Astrocyte (in vitro differentiated cells and primary cell): ENCODE measurements at regions not wholly inside any gene's neighbourhood (a gene's known extent, or its start where the extent isn't known, plus 50 kb on each side); places are given as distances from the start of the nearest gene placed in this dataset.
A peak's percentile ranks its signal among the peaks of the same experiment; 100 is the strongest.

Source experiments
- DNase-seq: peaks from one replicate; pipeline ENCODE4 v3.0.0-alpha.2; 2010; ENCODE audit warnings: low read depth
- FAIRE-seq: peaks from 2 replicates; lab custom pipeline; 2011; peaks lifted over from hg19 to GRCh38; lab: Jason Lieb, UNC
- H2AFZ ChIP-seq: 2 replicates; pipeline ENCODE4 v1.6.0; 2012; ENCODE audit warnings: low read depth, low read length, inconsistent platforms
- H3K27ac ChIP-seq: 2 replicates; pipeline ENCODE4 v1.5.1; 2011; ENCODE audit warnings: low read depth, low read length, inconsistent platforms
- H3K27me3 ChIP-seq: 2 replicates; pipeline ENCODE4 v1.6.0; 2011; ENCODE audit warnings: low read length, inconsistent platforms; ENCODE audit not compliant: insufficient read depth
- H3K36me3 ChIP-seq: 2 replicates; pipeline ENCODE4 v1.5.1; 2011; ENCODE audit warnings: low read length, inconsistent platforms; ENCODE audit not compliant: insufficient read depth
- H3K4me1 ChIP-seq: 2 replicates; pipeline ENCODE4 v1.5.1; 2011; ENCODE audit warnings: low read length, inconsistent platforms; ENCODE audit not compliant: insufficient read depth
- H3K4me2 ChIP-seq: 2 replicates; pipeline ENCODE4 v1.6.0; 2012; ENCODE audit warnings: low read length, inconsistent platforms
- H3K4me3 ChIP-seq: 2 replicates; pipeline ENCODE4 v1.5.1; 2011; ENCODE audit warnings: low read depth, mild to moderate bottlenecking, low read length, inconsistent platforms; ENCODE audit not compliant: insufficient read depth
- H3K79me2 ChIP-seq: 2 replicates; pipeline ENCODE4 v1.6.0; 2012; ENCODE audit warnings: mild to moderate bottlenecking, low read length, inconsistent platforms; ENCODE audit not compliant: insufficient read depth
- H3K9ac ChIP-seq: 2 replicates; pipeline ENCODE4 v1.6.0; 2012; ENCODE audit warnings: mild to moderate bottlenecking, low read length, inconsistent platforms
- H3K9me3 ChIP-seq: 2 replicates; pipeline ENCODE4 v1.5.1; 2012; ENCODE audit warnings: low read depth, mild to moderate bottlenecking, low read length, inconsistent platforms; ENCODE audit not compliant: insufficient read depth
- H4K20me1 ChIP-seq: 2 replicates; pipeline ENCODE4 v1.6.0; 2012; ENCODE audit warnings: low read length, inconsistent platforms; ENCODE audit not compliant: insufficient read depth
- H3K27ac Mint-ChIP-seq: one replicate; pipeline ENCODE4 v1.8.0; 2021; ENCODE audit warnings: mild to moderate bottlenecking, mixed read lengths; ENCODE audit not compliant: unreplicated experiment
- H3K27me3 Mint-ChIP-seq: one replicate; pipeline ENCODE4 v1.8.0; 2021; ENCODE audit warnings: low read depth, mixed read lengths; ENCODE audit not compliant: unreplicated experiment
- H3K36me3 Mint-ChIP-seq: one replicate; pipeline ENCODE4 v1.8.0; 2021; ENCODE audit warnings: low read depth, mixed read lengths; ENCODE audit not compliant: unreplicated experiment
- H3K4me1 Mint-ChIP-seq: one replicate; pipeline ENCODE4 v1.8.0; 2021; ENCODE audit warnings: low read depth, mixed read lengths; ENCODE audit not compliant: unreplicated experiment
- H3K4me3 Mint-ChIP-seq: one replicate; pipeline ENCODE4 v1.8.0; 2021; ENCODE audit warnings: mild to moderate bottlenecking, moderate library complexity, mixed read lengths; ENCODE audit not compliant: unreplicated experiment
- H3K9me3 Mint-ChIP-seq: one replicate; pipeline ENCODE4 v1.8.0; 2021; ENCODE audit warnings: mild to moderate bottlenecking, mixed read lengths; ENCODE audit not compliant: unreplicated experiment
- EZH2 ChIP-seq: IDR thresholded peaks from 2 replicates; pipeline ENCODE4 v1.6.1; 2012; ENCODE audit warnings: mild to moderate bottlenecking, low read length, inconsistent platforms; ENCODE audit not compliant: insufficient read depth
- TF ChIP-seq, protein P1 (sequence below): IDR thresholded peaks from 2 replicates; pipeline ENCODE4 v1.5.1; 2011; ENCODE audit warnings: low read depth, mild to moderate bottlenecking, inconsistent platforms, low read length, moderate library complexity; ENCODE audit not compliant: insufficient read depth

DNA sequence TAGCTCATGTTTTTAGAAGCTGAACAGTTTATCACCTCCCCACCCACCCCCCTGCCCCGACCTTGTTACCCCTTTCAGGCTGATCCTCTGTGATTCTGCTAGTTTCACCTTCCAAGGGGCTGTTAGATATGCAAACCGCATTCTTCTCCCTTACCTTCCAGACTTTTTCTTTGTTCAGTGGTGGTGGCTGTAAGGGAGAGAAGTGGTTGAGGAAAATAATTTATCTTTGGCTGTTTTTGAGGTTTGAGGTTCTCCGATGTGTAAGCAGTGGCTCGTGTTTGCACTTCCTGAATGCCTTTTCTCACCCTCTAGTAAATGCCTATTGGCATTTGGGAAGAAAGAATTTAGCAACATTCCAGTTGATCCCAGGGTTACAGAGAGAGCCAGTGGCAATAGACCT, 69.4 kb upstream of the KCNG1 start:
- no peaks in the 10 kb centered on the region for H3K36me3 ChIP-seq
- H3K4me3 Mint-ChIP-seq, result no peak overlapping the region
- H3K9ac ChIP-seq, result no peak overlapping the region
- no peaks in the 10 kb centered on the region for H3K36me3 Mint-ChIP-seq
- H3K79me2 ChIP-seq, result no peaks in the 10 kb centered on the region
- DNase-seq (peak; percentile 41), FAIRE-seq (no peak)
- no peak overlapping the region for H3K4me3 ChIP-seq
- no peak overlapping the region for H2AFZ ChIP-seq
- H3K4me1 ChIP-seq, result no peaks in the 10 kb centered on the region
- peaks cover 55% of the 10 kb centered on the region for H3K27me3 Mint-ChIP-seq
- H3K4me1 Mint-ChIP-seq, result peaks cover 18% of the 10 kb centered on the region
- peak overlapping the region; percentile 81 for H3K27ac Mint-ChIP-seq
- H3K27me3 ChIP-seq, result peaks cover 69% of the 10 kb centered on the region
- H3K4me2 ChIP-seq, result peak overlapping the region; percentile 42
- H3K9me3 ChIP-seq, result no peaks in the 10 kb centered on the region
- peaks cover 2% of the 10 kb centered on the region for H3K9me3 Mint-ChIP-seq
- no peak overlapping the region for H3K27ac ChIP-seq
- TF ChIP-seq, protein P1, sequence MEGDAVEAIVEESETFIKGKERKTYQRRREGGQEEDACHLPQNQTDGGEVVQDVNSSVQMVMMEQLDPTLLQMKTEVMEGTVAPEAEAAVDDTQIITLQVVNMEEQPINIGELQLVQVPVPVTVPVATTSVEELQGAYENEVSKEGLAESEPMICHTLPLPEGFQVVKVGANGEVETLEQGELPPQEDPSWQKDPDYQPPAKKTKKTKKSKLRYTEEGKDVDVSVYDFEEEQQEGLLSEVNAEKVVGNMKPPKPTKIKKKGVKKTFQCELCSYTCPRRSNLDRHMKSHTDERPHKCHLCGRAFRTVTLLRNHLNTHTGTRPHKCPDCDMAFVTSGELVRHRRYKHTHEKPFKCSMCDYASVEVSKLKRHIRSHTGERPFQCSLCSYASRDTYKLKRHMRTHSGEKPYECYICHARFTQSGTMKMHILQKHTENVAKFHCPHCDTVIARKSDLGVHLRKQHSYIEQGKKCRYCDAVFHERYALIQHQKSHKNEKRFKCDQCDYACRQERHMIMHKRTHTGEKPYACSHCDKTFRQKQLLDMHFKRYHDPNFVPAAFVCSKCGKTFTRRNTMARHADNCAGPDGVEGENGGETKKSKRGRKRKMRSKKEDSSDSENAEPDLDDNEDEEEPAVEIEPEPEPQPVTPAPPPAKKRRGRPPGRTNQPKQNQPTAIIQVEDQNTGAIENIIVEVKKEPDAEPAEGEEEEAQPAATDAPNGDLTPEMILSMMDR, result no peak
- no peak for TF ChIP-seq EZH2
- no peaks in the 10 kb centered on the region for H4K20me1 ChIP-seq

DNA sequence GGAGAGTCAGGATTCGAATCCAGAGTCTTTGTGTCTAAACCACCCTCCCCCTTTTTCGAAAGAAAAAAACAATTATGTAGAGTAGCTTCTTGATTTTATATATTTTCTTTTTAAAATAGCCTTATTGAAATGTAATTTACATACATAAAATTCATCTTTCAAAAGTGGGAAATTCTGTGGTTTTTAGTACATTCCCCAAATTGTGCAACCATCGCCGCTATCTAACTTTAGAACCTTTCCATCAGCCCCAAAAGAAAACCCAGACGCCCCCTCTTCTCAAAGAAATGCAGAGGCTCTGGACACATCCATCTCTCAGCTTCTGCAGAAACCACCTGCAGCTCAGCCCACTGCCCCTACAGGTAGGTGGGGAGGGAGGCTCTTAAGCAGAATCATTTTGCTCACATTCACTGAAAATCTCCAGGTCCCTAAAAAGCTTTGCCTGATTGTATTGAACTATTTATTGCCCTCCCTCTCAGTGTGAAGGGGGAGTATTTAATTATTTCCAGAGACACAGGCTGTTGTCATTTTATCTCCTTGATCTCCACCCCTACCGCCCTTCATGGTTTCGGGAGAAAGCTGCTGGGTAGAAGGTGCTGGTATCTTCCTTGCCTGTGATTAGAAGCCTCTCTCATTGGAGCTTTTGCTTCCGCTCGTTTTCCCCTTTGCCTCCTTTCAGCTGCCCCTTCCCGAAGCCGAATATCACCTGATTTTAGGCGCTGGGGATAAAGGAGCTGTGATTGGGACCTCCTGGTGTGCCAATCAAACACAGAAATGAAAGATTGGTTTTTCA, 68.7 kb upstream of the KCNG1 start:
- H2AFZ ChIP-seq, result no peak overlapping the region
- H3K4me3 ChIP-seq, result no peak overlapping the region
- H4K20me1 ChIP-seq, result no peaks in the 10 kb centered on the region
- no peak overlapping the region for H3K4me3 Mint-ChIP-seq
- no peak overlapping the region for H3K27ac Mint-ChIP-seq
- H3K9me3 ChIP-seq, result no peaks in the 10 kb centered on the region
- peaks cover 73% of the 10 kb centered on the region for H3K27me3 ChIP-seq
- FAIRE-seq, result no peak
- no peaks in the 10 kb centered on the region for H3K79me2 ChIP-seq
- no peaks in the 10 kb centered on the region for H3K4me1 ChIP-seq
- no peak overlapping the region for H3K9ac ChIP-seq
- peaks cover 2% of the 10 kb centered on the region for H3K9me3 Mint-ChIP-seq
- H3K27ac ChIP-seq, result no peak overlapping the region
- no peak for DNase-seq
- H3K36me3 Mint-ChIP-seq, result no peaks in the 10 kb centered on the region
- TF ChIP-seq, protein P1, result no peak
- TF ChIP-seq EZH2, result peak; percentile 48
- H3K4me2 ChIP-seq, result peak overlapping the region; percentile 42
- peaks cover 18% of the 10 kb centered on the region for H3K4me1 Mint-ChIP-seq
- no peaks in the 10 kb centered on the region for H3K36me3 ChIP-seq
- H3K27me3 Mint-ChIP-seq, result peaks cover 52% of the 10 kb centered on the region

DNA sequence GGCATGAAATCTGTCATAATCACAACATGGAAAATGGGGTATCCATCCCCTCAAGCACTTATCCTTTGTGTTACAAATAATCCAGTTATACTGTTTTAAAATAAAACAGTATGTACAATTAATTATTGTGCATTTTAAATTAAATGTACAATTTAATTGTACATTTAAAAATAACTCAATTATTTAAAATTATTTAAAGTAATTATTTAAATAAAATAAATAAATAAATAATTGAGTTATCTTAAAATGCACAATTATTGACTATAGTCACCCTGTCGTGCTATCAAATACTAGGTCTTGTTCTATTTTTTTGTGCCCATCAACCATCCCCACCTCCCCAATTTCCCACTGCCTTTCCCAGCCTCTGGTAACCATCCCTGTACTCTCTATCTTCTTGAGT, 66.9 kb upstream of the KCNG1 start:
- DNase-seq (no peak), FAIRE-seq (no peak)
- TF ChIP-seq EZH2, result no peak
- TF ChIP-seq, protein P1, result no peak
- H3K9ac ChIP-seq, result no peak overlapping the region
- Mint-ChIP-seq H3K27ac (no peak overlapping the region), H3K27me3 (peaks cover 45% of the 10 kb centered on the region), H3K36me3 (no peaks in the 10 kb centered on the region), H3K4me1 (peaks cover 18% of the 10 kb centered on the region), H3K4me3 (no peak overlapping the region), H3K9me3 (peaks cover under 1% of the 10 kb centered on the region)
- no peaks in the 10 kb centered on the region for H3K79me2 ChIP-seq
- H3K27me3 ChIP-seq, result peaks cover 71% of the 10 kb centered on the region
- H3K36me3 ChIP-seq, result no peaks in the 10 kb centered on the region
- no peaks in the 10 kb centered on the region for H3K4me1 ChIP-seq
- no peaks in the 10 kb centered on the region for H4K20me1 ChIP-seq
- no peak overlapping the region for H3K4me2 ChIP-seq
- H3K27ac ChIP-seq, result no peak overlapping the region
- no peaks in the 10 kb centered on the region for H3K9me3 ChIP-seq
- no peak overlapping the region for H2AFZ ChIP-seq
- no peak overlapping the region for H3K4me3 ChIP-seq
